ENCODE measurements at regions not wholly inside any gene's neighbourhood (a gene's known extent, or its start where the extent isn't known, plus 50 kb on each side); places are given as distances from the start of the nearest gene placed in this dataset.

DNA sequence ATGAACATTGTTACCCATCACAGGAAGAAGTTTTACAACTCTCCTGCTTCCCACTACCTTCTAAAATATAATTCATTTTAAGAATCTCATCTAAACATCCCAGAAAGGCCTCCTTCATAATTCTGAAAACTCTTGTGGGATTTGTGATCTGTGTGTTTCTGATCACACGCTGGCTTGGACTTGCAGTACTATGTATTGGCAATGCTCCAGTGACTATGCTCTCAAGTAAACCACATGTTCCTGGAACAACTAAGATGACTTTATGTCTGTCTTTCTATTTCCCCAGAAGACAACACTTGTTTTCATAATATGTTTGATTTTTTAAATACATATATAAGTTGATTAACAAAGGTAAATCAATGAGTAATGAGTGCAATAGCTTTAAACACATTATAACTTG lies 376.6 kb upstream of the NETO1 start:
- no peak for TF ChIP-seq CTCF (conservative IDR thresholded peaks at IDR 0.05)
- no peak for TF ChIP-seq ZFX (IDR thresholded peaks at IDR 0.05)
- no peak overlapping the region for H3K27ac ChIP-seq

DNA sequence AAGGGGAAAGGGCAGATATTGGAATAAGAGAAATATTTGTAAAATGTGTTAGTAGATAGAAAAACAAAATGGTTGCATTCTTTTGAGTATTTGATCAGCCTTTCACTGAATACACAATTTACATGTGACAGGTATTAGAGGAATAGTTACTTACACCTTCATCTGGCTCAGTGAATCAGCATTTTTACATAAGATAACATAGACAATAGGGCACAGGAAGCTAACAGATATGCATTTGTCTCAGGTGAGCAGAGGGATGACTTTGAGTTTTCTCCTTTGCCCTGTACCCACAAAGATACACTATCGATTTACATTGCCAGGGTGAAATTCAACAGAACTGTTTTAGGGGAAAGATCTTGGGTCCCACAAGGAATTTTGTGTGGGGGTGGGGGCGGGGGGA lies 373.1 kb upstream of the NETO1 start:
- H3K27ac ChIP-seq: no peak overlapping the region
- no peak for TF ChIP-seq ZFX (IDR thresholded peaks at IDR 0.05)
- TF ChIP-seq CTCF (conservative IDR thresholded peaks at IDR 0.05): no peak

DNA sequence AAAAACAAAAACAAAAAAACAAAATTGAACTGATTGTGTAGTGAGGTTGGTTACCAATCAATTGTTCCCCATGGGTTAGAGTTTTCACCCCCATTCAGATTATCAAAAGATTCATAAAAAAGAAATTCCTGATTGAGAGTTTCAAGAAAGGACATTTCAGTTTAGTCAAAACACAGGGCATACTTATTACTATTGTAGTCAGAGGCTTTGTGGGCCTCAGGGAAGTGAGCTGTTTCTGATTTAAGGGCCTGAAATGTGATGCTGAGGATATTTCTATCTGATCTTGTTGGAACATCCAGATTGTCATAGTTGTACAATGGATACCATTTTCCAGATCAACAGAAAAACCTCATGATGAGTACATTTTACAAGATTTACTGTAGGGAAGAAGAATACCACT lies 368.1 kb upstream of the NETO1 start:
- TF ChIP-seq ZFX (IDR thresholded peaks at IDR 0.05): no peak
- TF ChIP-seq CTCF (conservative IDR thresholded peaks at IDR 0.05): no peak
- no peak overlapping the region for H3K27ac ChIP-seq

- no peak overlapping the region for H3K27ac ChIP-seq
- TF ChIP-seq ZFX (IDR thresholded peaks at IDR 0.05): no peak
- TF ChIP-seq CTCF (conservative IDR thresholded peaks at IDR 0.05): no peak
Measured at GRCh38 chr18:73235491-73235890, 367.7 kb upstream of the NETO1 start.

DNA sequence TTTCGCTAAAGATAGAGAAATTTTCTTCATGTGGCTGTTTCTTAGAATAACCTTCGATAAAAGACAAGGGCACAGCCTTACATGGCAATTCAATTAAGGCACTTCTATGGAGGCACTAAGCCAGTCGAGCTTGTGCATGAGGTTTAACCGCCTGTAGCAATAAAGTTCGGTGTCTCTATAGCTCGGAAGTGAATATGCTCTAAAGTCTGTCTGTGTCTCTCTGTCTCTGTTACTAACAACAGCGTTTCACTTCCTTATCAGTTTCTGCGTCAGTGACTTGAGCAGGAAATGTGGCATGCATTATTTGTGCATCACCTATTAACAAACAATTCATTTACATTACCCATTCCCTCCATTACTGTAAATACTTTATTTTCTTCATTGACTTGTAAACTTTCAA lies 365.1 kb upstream of the NETO1 start:
- TF ChIP-seq ZFX (IDR thresholded peaks at IDR 0.05): no peak
- no peak for TF ChIP-seq CTCF (conservative IDR thresholded peaks at IDR 0.05)
- H3K27ac ChIP-seq: no peak overlapping the region

DNA sequence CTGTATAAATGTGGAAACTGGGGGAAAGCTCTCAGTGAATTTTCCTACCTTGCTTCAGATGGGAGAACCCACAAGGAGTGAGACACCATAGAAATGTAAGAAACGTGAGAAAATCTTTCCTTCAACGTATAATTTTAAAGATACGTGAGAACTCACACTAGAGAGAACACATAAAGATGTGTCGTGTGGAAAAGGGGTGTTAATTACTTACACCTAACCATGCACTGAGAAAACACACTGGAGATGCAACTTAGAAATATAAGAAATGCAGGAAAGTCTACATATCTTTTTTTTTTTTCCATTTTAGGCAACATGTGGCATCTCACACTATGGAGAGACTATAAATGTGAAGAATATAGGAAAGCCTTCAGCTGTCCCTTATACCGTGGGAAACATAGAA lies 352.9 kb upstream of the NETO1 start:
- no peak for TF ChIP-seq ZFX (IDR thresholded peaks at IDR 0.05)
- H3K27ac ChIP-seq: no peak overlapping the region

DNA sequence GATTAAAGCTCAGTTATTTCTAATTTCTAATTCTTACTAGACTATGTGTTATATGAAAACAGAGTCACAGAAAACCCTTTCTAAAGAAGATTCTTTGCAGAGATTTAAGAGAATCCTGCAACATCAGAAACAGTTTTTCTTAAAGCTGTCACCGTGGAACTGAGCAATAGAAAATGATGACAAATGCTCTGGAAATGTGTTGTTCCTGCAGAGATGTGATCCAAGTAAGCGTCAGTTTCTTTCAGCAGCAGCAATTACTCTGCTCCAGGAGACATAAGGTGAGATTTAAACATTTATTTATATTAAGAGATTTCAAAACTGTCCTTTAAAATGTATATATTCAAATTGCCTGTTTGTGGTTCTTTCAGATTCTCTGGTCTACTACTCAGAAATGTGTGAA lies 350.5 kb upstream of the NETO1 start:
- TF ChIP-seq ZFX (IDR thresholded peaks at IDR 0.05) (no peak), CTCF (conservative IDR thresholded peaks at IDR 0.05) (no peak)
- H3K27ac ChIP-seq: no peak overlapping the region

DNA sequence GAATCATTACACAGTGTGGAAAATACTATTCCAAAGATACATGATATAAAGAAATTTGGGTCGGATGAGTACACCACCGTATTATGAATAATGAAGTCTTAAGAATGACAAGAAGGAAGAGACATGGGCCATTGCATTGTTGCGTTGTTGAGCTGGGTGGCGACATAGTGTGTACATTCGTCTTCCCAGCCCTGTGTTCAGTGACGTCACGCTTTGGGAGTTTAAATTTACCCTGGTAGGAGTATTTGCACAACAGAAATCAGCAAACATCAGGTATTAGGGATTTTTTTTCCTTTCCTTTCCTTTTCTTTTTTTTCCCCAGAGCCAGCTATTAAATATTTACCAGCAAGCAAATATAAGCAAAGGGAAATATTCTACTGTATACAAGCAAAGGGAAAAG lies 347.2 kb upstream of the NETO1 start:
- no peak overlapping the region for H3K27ac ChIP-seq
- TF ChIP-seq ZFX (IDR thresholded peaks at IDR 0.05) (no peak), CTCF (conservative IDR thresholded peaks at IDR 0.05) (no peak)

Measured in C4-2B (cell line).